AG09309 (cell line): ENCODE measurements at regions not wholly inside any gene's neighbourhood (a gene's known extent, or its start where the extent isn't known, plus 50 kb on each side); places are given as distances from the start of the nearest gene placed in this dataset.

Experiments
- DNase-seq: peaks from one replicate; pipeline ENCODE4 v3.0.0-alpha.2; 2010; ENCODE audit warnings: low read depth
- H3K4me3 ChIP-seq: 2 replicates; pipeline ENCODE4 v1.5.1; 2011; ENCODE audit warnings: mild to moderate bottlenecking, low read depth, low read length, moderate library complexity; ENCODE audit not compliant: control insufficient read depth
- TF ChIP-seq, protein P1 (sequence below): IDR thresholded peaks from 2 replicates; pipeline ENCODE4 v1.5.1; 2011; ENCODE audit warnings: mild to moderate bottlenecking, low read depth, low read length, inconsistent platforms; ENCODE audit not compliant: insufficient read depth, control insufficient read depth; ENCODE audit errors: missing control alignments

DNA sequence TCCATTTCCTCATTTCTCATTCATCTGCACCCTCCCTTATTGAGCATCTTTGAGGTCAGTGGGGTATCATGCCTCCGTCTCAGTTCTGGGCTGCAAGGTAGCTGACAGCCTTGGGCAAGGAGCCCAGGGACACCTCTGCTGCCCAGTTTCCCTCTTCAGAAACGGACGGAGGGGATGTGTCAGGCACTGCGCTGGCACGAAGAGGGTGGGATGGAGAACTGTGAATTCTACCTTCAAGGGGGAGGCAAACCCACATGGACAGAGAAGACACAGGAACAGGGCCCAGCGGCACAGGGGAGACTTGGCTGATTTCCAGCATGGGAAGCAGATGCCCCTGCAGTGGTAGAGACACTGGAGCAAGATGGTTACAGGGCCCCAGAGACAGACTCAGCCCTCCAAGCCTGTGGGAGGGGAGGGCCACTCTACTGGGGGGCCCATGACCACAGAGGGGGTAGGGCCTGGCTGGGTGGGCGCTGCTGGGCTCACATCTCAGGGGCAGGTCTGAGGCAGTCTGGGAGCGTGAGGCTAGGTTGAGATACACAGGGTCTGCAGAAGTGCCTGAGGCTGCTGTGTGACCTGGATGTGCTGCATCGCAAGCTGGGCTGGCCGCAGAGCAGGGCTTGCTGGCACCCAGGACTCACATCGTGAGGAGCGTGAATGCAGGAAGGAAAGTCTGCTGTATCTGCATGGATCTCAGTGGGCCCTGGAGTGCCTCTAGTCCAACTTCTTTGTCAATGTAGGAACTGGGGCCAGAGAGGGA, 92.3 kb downstream of the HS1BP3 start:
- DNase-seq: no peak
- TF ChIP-seq, protein P1, sequence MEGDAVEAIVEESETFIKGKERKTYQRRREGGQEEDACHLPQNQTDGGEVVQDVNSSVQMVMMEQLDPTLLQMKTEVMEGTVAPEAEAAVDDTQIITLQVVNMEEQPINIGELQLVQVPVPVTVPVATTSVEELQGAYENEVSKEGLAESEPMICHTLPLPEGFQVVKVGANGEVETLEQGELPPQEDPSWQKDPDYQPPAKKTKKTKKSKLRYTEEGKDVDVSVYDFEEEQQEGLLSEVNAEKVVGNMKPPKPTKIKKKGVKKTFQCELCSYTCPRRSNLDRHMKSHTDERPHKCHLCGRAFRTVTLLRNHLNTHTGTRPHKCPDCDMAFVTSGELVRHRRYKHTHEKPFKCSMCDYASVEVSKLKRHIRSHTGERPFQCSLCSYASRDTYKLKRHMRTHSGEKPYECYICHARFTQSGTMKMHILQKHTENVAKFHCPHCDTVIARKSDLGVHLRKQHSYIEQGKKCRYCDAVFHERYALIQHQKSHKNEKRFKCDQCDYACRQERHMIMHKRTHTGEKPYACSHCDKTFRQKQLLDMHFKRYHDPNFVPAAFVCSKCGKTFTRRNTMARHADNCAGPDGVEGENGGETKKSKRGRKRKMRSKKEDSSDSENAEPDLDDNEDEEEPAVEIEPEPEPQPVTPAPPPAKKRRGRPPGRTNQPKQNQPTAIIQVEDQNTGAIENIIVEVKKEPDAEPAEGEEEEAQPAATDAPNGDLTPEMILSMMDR: no peak
- H3K4me3 ChIP-seq: no peak overlapping the region

GRCh38 chr2:20559277-20559676, 91.6 kb downstream of the HS1BP3 start:
- H3K4me3 ChIP-seq: no peak overlapping the region
- TF ChIP-seq, protein P1: no peak
- no peak for DNase-seq

- no peak for DNase-seq
- TF ChIP-seq, protein P1: no peak
- H3K4me3 ChIP-seq: no peak overlapping the region
These were observed 90.9 kb downstream of the HS1BP3 start for GRCh38 chr2:20560011-20560410.

DNA sequence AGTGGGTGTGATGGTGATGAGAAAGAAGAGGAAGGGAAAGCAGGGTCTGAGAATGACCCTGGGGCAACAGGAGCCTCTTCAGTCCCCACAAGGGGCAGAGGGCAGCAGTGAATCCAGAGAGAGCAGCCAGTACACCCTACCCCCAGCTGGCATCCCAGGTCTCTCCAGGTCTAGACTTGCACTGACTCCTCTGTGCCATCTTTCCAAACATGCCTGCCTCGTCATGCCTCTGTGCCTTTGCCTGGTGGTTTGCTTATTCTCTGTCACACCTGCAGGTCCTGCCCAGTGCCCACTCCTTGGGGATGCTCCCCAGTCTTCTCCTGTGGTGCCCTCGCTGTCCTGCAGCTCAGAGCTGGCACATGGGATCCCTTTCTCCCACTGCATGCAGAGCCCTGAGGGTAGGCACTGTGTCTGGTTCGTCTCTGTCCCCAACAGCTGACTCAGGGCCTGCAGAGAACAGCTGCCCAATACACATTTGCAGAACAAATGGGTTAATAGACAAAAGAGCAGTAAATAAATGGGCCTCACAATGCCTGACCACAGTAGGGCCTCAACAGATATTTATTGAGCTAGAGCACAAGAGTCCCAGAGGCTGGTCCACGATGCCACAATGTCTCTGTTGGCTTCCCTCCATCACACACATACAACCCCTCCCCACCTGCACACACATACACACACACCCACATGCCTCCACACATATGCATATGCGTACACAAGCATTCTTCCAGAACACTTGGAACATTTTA, 89.8 kb downstream of the HS1BP3 start:
- no peak overlapping the region for H3K4me3 ChIP-seq
- TF ChIP-seq, protein P1: no peak
- no peak for DNase-seq

DNA sequence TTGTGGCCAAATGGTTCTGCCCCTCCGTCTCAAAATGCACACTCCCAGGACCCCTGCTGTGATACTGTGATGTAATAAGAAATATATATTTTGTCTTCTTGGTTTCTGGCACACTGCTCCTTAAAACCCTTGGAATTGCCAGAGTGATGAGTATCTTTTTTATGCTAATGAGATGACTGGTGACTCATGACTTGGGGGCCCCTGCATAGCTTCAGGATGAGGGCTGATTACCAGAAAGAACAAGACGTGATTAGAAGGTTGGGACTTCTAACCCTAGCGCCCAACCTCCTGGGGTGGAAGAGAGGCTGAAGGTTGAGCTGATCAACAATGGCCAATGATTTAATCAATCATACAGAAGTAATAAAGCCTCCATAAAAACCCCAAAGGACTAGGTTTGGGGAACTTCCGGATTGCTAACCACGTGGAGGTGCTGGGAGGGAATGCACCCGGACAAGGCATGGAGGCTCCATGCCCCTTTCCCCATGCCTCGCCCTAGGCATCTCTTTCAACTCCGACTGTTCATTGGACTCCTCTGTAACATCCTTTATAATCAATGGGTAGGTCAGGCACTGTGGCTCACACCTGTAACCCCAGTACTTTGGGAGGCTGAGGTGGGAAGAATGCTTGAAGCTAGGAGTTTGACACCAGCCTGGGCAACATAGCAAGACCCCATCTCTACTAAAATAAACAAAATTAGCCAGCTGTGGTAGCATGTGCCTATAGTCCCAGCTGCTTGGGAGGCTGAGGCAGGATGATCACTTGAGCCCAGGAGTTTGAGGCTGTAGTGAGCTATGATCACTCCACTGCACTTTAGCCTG, 89.1 kb downstream of the HS1BP3 start:
- no peak for DNase-seq
- H3K4me3 ChIP-seq: no peak overlapping the region
- TF ChIP-seq, protein P1: no peak

GRCh38 chr2:20562540-20563225, 88.2 kb downstream of the HS1BP3 start:
- H3K4me3 ChIP-seq: no peak overlapping the region
- no peak for DNase-seq
- TF ChIP-seq, protein P1: peak; percentile 13
